NCI-H2227 (cell line): ENCODE measurements at regions not wholly inside any gene's neighbourhood (a gene's known extent, or its start where the extent isn't known, plus 50 kb on each side); places are given as distances from the start of the nearest gene placed in this dataset.
"Not testable (repeated sequence)": the region's sequence is repeated elsewhere in the genome, so short reads cannot be mapped to it uniquely, and the experiment has no call there.

ENCODE experiments used
- DNase-seq: peaks from one replicate; lab custom pipeline; 2025; ENCODE audit not compliant: unreplicated experiment; lab: John Stamatoyannopoulos, UW

GRCh38 chr7:114182837-114183236 lies 231.8 kb upstream of the FOXP2 start:
- no peak for DNase-seq

GRCh38 chr7:114181280-114181679 lies 233.3 kb upstream of the FOXP2 start:
- no peak for DNase-seq

GRCh38 chr7:114180556-114181266 lies 233.9 kb upstream of the FOXP2 start:
- DNase-seq = no peak

- DNase-seq = no peak
These were observed 239.5 kb upstream of the FOXP2 start for GRCh38 chr7:114175125-114175524.

- no peak for DNase-seq
These were observed 241.3 kb upstream of the FOXP2 start for GRCh38 chr7:114173170-114173890.

- not testable (repeated sequence) for DNase-seq
These were observed 245.2 kb upstream of the FOXP2 start for GRCh38 chr7:114169389-114169788.

GRCh38 chr7:114160925-114161324 lies 242.1 kb upstream of the PPP1R3A start:
- no peak for DNase-seq

GRCh38 chr7:114158854-114159253 lies 240.0 kb upstream of the PPP1R3A start:
- no peak for DNase-seq

- no peak for DNase-seq
These were observed 239.5 kb upstream of the PPP1R3A start for GRCh38 chr7:114158275-114158674.

- no peak for DNase-seq
These were observed 237.4 kb upstream of the PPP1R3A start for GRCh38 chr7:114156178-114156577.

GRCh38 chr7:114155116-114156110 lies 236.6 kb upstream of the PPP1R3A start:
- no peak for DNase-seq

GRCh38 chr7:114153700-114154099 lies 234.9 kb upstream of the PPP1R3A start:
- no peak for DNase-seq

GRCh38 chr7:114152314-114152938 lies 233.6 kb upstream of the PPP1R3A start:
- no peak for DNase-seq

GRCh38 chr7:114151777-114152176 lies 233.0 kb upstream of the PPP1R3A start:
- DNase-seq = no peak

GRCh38 chr7:114150689-114151088 lies 231.9 kb upstream of the PPP1R3A start:
- no peak for DNase-seq

GRCh38 chr7:114148779-114149178 lies 230.0 kb upstream of the PPP1R3A start:
- no peak for DNase-seq

- no peak for DNase-seq
These were observed 222.6 kb upstream of the PPP1R3A start for GRCh38 chr7:114141415-114141814.

GRCh38 chr7:114140561-114140960 lies 221.8 kb upstream of the PPP1R3A start:
- DNase-seq = no peak

- DNase-seq = not testable (repeated sequence)
These were observed 220.9 kb upstream of the PPP1R3A start for GRCh38 chr7:114139690-114140089.

GRCh38 chr7:114138587-114138986 lies 219.8 kb upstream of the PPP1R3A start:
- no peak for DNase-seq

- no peak for DNase-seq
These were observed 214.9 kb upstream of the PPP1R3A start for GRCh38 chr7:114133717-114134116.
